Adrenal gland (tissue), 9 donors: ENCODE measurements at regions not wholly inside any gene's neighbourhood (a gene's known extent, or its start where the extent isn't known, plus 50 kb on each side); places are given as distances from the start of the nearest gene placed in this dataset.

Source experiments
- DNase-seq, 7 donors: peaks; one replicate each; pipeline ENCODE4 v3.0.0-alpha.2; 2019 to 2020
- H3K27ac ChIP-seq, 5 donors: fragments of 200-600 bp; sonication (generic) in 4 of 5; 1 replicate in 3 of 5; 2 replicates in 2 of 5; pipeline versions ENCODE4 v1.5.1 to v1.8.0; 2016 to 2020; ENCODE audit warnings: mild to moderate bottlenecking in 1 of 5
- H3K27me3 ChIP-seq: fragments of 200-600 bp; 2 replicates; pipeline ENCODE4 v1.8.0; 2021
- H3K36me3 ChIP-seq, 2 donors: fragments of 200-600 bp; replicated peaks in 1 of 2; 1 replicate in 1 of 2; 2 replicates in 1 of 2; pipeline versions ENCODE4 v1.5.1 to v1.8.0; 2018 to 2022
- H3K4me1 ChIP-seq, 2 donors: fragments of 200-600 bp; replicated peaks in 1 of 2; 1 replicate in 1 of 2; 2 replicates in 1 of 2; pipeline versions ENCODE4 v1.5.1 to v1.8.0; 2018 to 2021
- H3K4me3 ChIP-seq, 4 donors: fragments of 200-600 bp; sonication (generic) in 3 of 4; one replicate each; pipeline ENCODE4 v1.5.1; 2016 to 2018
- H3K9me3 ChIP-seq, 3 donors: fragments of 200-600 bp; sonication (generic) in 1 of 3; replicated peaks in 1 of 3; 1 replicate in 2 of 3; 2 replicates in 1 of 3; pipeline versions ENCODE4 v1.5.1 to v1.8.0; 2016 to 2021
- CTCF ChIP-seq, 6 experiments: fragments of 450-650 bp in 4 of 6; fragments of 200-600 bp in 2 of 6; sonication (generic) in 1 of 6; IDR thresholded peaks; 1 replicate in 5 of 6; 2 replicates in 1 of 6; pipeline versions ENCODE4 v1.5.1 to v1.8.0; 2016 to 2021; ENCODE audit warnings: antibody characterized with exemption in 6 of 6, mild to moderate bottlenecking in 2 of 6, moderate library complexity in 1 of 6
- POLR2A ChIP-seq, 2 donors: fragments of 450-650 bp; IDR thresholded peaks; one replicate each; pipeline ENCODE4 v1.6.1; 2017; ENCODE audit warnings: antibody characterized with exemption in 2 of 2, mild to moderate bottlenecking in 2 of 2, moderate library complexity in 1 of 2
- WGBS, 4 donors: extraction: QIAGEN DNeasy Blood & Tissue Kit in 2 of 4; methylation state at CpG; one replicate each; pipeline versions ENCODE4 v1.1.5 to v1.1.7; 2013 to 2017; 5-methylcytosine and 5-hydroxymethylcytosine counted together
- intact Hi-C, 2 donors: fragments of 100-400 bp; cut with DNase I; formaldehyde crosslinking; loops; one replicate each; pipeline versions ENCODE4 v1.14.1 to v1.15.0; 2022 to 2023
- donor health status: healthy with polysubstance abuse.
- donor health status: Bipolar disorder and iron deficiency.
- donor health status: DM: yes; HTN: yes; CAD: no.
- donor health status: DM: no; HTN: no; CAD: no.
- donor health status: DM: no; HTN: no; CAD: no.

- peaks cover 39% of the 10 kb centered on the region for H3K27me3 ChIP-seq
- WGBS, 4 donors: 15 to 35% (median 17%) methylated on average over 1 of the region's 1 CpG
- TF ChIP-seq CTCF (IDR thresholded peaks at IDR 0.05) (no peak), POLR2A (IDR thresholded peaks at IDR 0.05) (no peak)
- DNase-seq: no peak
- no peaks in the 10 kb centered on the region for H3K9me3 ChIP-seq
- no peaks in the 10 kb centered on the region for H3K36me3 ChIP-seq
- H3K4me3 ChIP-seq: no peak overlapping the region
- intact Hi-C loops: no loop called here
- no peak overlapping the region for H3K27ac ChIP-seq
- H3K4me1 ChIP-seq: no peaks in the 10 kb centered on the region
Observed at GRCh38 chrX:45843518-45843917, 642.8 kb upstream of the DIPK2B start.

GRCh38 chrX:45842926-45843315, 642.2 kb upstream of the DIPK2B start:
- Histone ChIP-seq H3K4me3 (no peak overlapping the region), H3K4me1 (no peaks in the 10 kb centered on the region), H3K36me3 (no peaks in the 10 kb centered on the region), H3K9me3 (no peaks in the 10 kb centered on the region), H3K27ac (no peak overlapping the region), H3K27me3 (peaks cover 35% of the 10 kb centered on the region)
- no peak for TF ChIP-seq POLR2A (IDR thresholded peaks at IDR 0.05)
- TF ChIP-seq CTCF (IDR thresholded peaks at IDR 0.05): no peak
- no peak for DNase-seq
- intact Hi-C loops: no loop called here
- WGBS, 4 donors: 45 to 79% (median 61%) methylated on average over 1 of the region's 1 CpG

- TF ChIP-seq CTCF (IDR thresholded peaks at IDR 0.05): no peak
- no peak for TF ChIP-seq POLR2A (IDR thresholded peaks at IDR 0.05)
- no peaks in the 10 kb centered on the region for H3K36me3 ChIP-seq
- H3K9me3 ChIP-seq: no peaks in the 10 kb centered on the region
- no peak overlapping the region for H3K4me3 ChIP-seq
- intact Hi-C loops: no loop called here
- no peaks in the 10 kb centered on the region for H3K4me1 ChIP-seq
- no peak overlapping the region for H3K27ac ChIP-seq
- H3K27me3 ChIP-seq: peaks cover 35% of the 10 kb centered on the region
- no peak for DNase-seq
- WGBS, 4 donors: 48 to 62% (median 49%) methylated on average over 2 of the region's 2 CpGs
Observed at GRCh38 chrX:45842207-45842925, 641.7 kb upstream of the DIPK2B start.

GRCh38 chrX:45840411-45840950, 639.8 kb upstream of the DIPK2B start:
- H3K27me3 ChIP-seq: peaks cover 22% of the 10 kb centered on the region
- H3K27ac ChIP-seq: no peak overlapping the region
- WGBS, 4 donors: 64 to 87% (median 73%) methylated on average over 3 of the region's 3 CpGs
- H3K9me3 ChIP-seq: no peaks in the 10 kb centered on the region
- no peaks in the 10 kb centered on the region for H3K36me3 ChIP-seq
- no peak overlapping the region for H3K4me3 ChIP-seq
- no peak for TF ChIP-seq POLR2A (IDR thresholded peaks at IDR 0.05)
- TF ChIP-seq CTCF (IDR thresholded peaks at IDR 0.05): no peak
- intact Hi-C loops: no loop called here
- DNase-seq: no peak
- no peaks in the 10 kb centered on the region for H3K4me1 ChIP-seq
